ENCODE measurements at regions not wholly inside any gene's neighbourhood (a gene's known extent, or its start where the extent isn't known, plus 50 kb on each side); places are given as distances from the start of the nearest gene placed in this dataset.

GRCh38 chr11:69918231-69918937 is 99.2 kb upstream of the FGF3 start:
- Histone ChIP-seq H3K4me3 (ENCODE audit: control extremely low read depth in 1 of 5, extremely low read depth in 1 of 5, insufficient read depth in 1 of 5, low read depth in 2 of 5, low read length in 4 of 5) (no peak overlapping the region), H4K20me1 (ENCODE audit: control insufficient read depth, insufficient read depth, low read length, poor library complexity, severe bottlenecking) (no peaks in the 10 kb centered on the region), H2AFZ (ENCODE audit: insufficient read depth, low read depth, low read length, poor library complexity, severe bottlenecking) (no peak overlapping the region), H3K36me3 (replicated peaks in 1 of 2; ENCODE audit: control extremely low read depth in 1 of 2, control insufficient read depth in 1 of 2, extremely low read depth in 1 of 2, insufficient read depth in 2 of 2, low read length in 1 of 2) (no peaks in the 10 kb centered on the region), H3K9me3 (ENCODE audit: control extremely low read depth in 1 of 3, control insufficient read depth in 2 of 3, insufficient read depth in 1 of 3, low read length in 2 of 3) (peaks cover 0 to 17% (median 0%) of the 10 kb centered on the region in 3 donors), H3K27ac (ENCODE audit: low read length in 2 of 2) (no peak overlapping the region), H3K27me3 (replicated peaks in 1 of 4; ENCODE audit: control extremely low read depth in 1 of 4, control insufficient read depth in 3 of 4, insufficient read depth in 4 of 4, low read length in 3 of 4) (peaks cover 0 to 33% (median 5%) of the 10 kb centered on the region in 4 experiments), H3K9ac (ENCODE audit: low read length) (no peak overlapping the region), H3K4me2 (replicated peaks; ENCODE audit: low read depth, low read length, poor library complexity, severe bottlenecking) (no peak overlapping the region), H3K4me1 (ENCODE audit: control insufficient read depth in 2 of 2, insufficient read depth in 2 of 2, low read length in 2 of 2) (peaks cover 0 to 5% of the 10 kb centered on the region in 2 donors), H3K79me2 (ENCODE audit: control insufficient read depth, insufficient read depth, low read length) (no peaks in the 10 kb centered on the region)
- POLR2A ChIA-PET = no interaction called here
- no peak for DNase-seq
- no peak for ATAC-seq (ENCODE audit: low read depth)
- 54% methylated on average over 38 of the region's 38 CpGs for WGBS (ENCODE audit: insufficient coverage)
- no peak for TF ChIP-seq EZH2 (IDR thresholded peaks at IDR 0.05; ENCODE audit: borderline replicate concordance, insufficient read depth, low read depth, low read length, poor library complexity, severe bottlenecking)
- TF ChIP-seq CTCF (IDR thresholded peaks at IDR 0.05) = no peak
- CTCF ChIA-PET = interaction anchor here (0.9 to 2.0 kb wide), 3 partner anchors 9 to 280 kb away, joined by 3 to 10 read pairs (median 5); no protein-coding TSS in a partner anchor
- Mint-ChIP-seq H3K27ac (no peak overlapping the region), H3K4me1 (no peaks in the 10 kb centered on the region), H3K4me3 (no peak overlapping the region), H3K9me3 (ENCODE audit: insufficient read depth) (no peaks in the 10 kb centered on the region), H3K27me3 (peaks cover 27% of the 10 kb centered on the region)
- intact Hi-C loops (cut with micrococcal nuclease) = no loop called here

- Histone ChIP-seq H3K79me2 (ENCODE audit: control insufficient read depth, insufficient read depth, low read length) (no peaks in the 10 kb centered on the region), H3K27me3 (replicated peaks in 1 of 4; ENCODE audit: control extremely low read depth in 1 of 4, control insufficient read depth in 3 of 4, insufficient read depth in 4 of 4, low read length in 3 of 4) (peaks cover 0 to 32% (median 5%) of the 10 kb centered on the region in 4 experiments), H2AFZ (ENCODE audit: insufficient read depth, low read depth, low read length, poor library complexity, severe bottlenecking) (no peak overlapping the region), H4K20me1 (ENCODE audit: control insufficient read depth, insufficient read depth, low read length, poor library complexity, severe bottlenecking) (no peaks in the 10 kb centered on the region), H3K27ac (ENCODE audit: low read length in 2 of 2) (no peak overlapping the region), H3K9ac (ENCODE audit: low read length) (no peak overlapping the region), H3K4me1 (ENCODE audit: control insufficient read depth in 2 of 2, insufficient read depth in 2 of 2, low read length in 2 of 2) (peaks cover 0 to 5% of the 10 kb centered on the region in 2 donors), H3K9me3 (ENCODE audit: control extremely low read depth in 1 of 3, control insufficient read depth in 2 of 3, insufficient read depth in 1 of 3, low read length in 2 of 3) (peaks cover 0 to 17% (median 0%) of the 10 kb centered on the region in 3 donors), H3K4me2 (replicated peaks; ENCODE audit: low read depth, low read length, poor library complexity, severe bottlenecking) (no peak overlapping the region), H3K4me3 (ENCODE audit: control extremely low read depth in 1 of 5, extremely low read depth in 1 of 5, insufficient read depth in 1 of 5, low read depth in 2 of 5, low read length in 4 of 5) (no peak overlapping the region), H3K36me3 (replicated peaks in 1 of 2; ENCODE audit: control extremely low read depth in 1 of 2, control insufficient read depth in 1 of 2, extremely low read depth in 1 of 2, insufficient read depth in 2 of 2, low read length in 1 of 2) (no peaks in the 10 kb centered on the region)
- intact Hi-C loops (cut with micrococcal nuclease) = no loop called here
- no peak overlapping the region for H3K27ac Mint-ChIP-seq
- DNase-seq = peak; percentile 66
- H3K4me3 Mint-ChIP-seq = no peak overlapping the region
- CTCF ChIA-PET = interaction anchor here (0.9 to 2.0 kb wide), 3 partner anchors 9 to 279 kb away, joined by 3 to 10 read pairs (median 5); no protein-coding TSS in a partner anchor
- H3K4me1 Mint-ChIP-seq = no peaks in the 10 kb centered on the region
- H3K27me3 Mint-ChIP-seq = peaks cover 34% of the 10 kb centered on the region
- no peaks in the 10 kb centered on the region for H3K9me3 Mint-ChIP-seq (ENCODE audit: insufficient read depth)
- peak; percentile 49 for ATAC-seq (ENCODE audit: low read depth)
- WGBS (ENCODE audit: insufficient coverage) = 41% methylated on average over 32 of the region's 32 CpGs
- POLR2A ChIA-PET = no interaction called here
- TF ChIP-seq EZH2 (IDR thresholded peaks at IDR 0.05; ENCODE audit: borderline replicate concordance, insufficient read depth, low read depth, low read length, poor library complexity, severe bottlenecking) = no peak
- peak; percentile 73 for TF ChIP-seq CTCF (IDR thresholded peaks at IDR 0.05)
Measured at GRCh38 chr11:69918938-69919650, 99.9 kb upstream of the FGF3 start.
